ENCODE measurements at regions not wholly inside any gene's neighbourhood (a gene's known extent, or its start where the extent isn't known, plus 50 kb on each side); places are given as distances from the start of the nearest gene placed in this dataset.

GRCh38 chr16:55042556-55043432, 112.1 kb downstream of the IRX5 start:
- ATAC-seq (no peak), DNase-seq (no peak)
- H3K4me1 ChIP-seq = no peaks in the 10 kb centered on the region
- no peaks in the 10 kb centered on the region for H3K36me3 ChIP-seq (ENCODE audit: insufficient read depth in 1 of 2, low read depth in 1 of 2)
- no peak overlapping the region for H3K4me3 ChIP-seq
- 88 to 94% (median 91%) methylated on average over 13 of the region's 13 CpGs for WGBS, 3 donors
- no peak overlapping the region for H3K27ac ChIP-seq
- peaks cover 0 to 5% (median 0%) of the 10 kb centered on the region in 3 donors for H3K27me3 ChIP-seq (ENCODE audit: insufficient read depth in 3 of 3, low read length in 2 of 3)
- no peaks in the 10 kb centered on the region for H3K9me3 ChIP-seq
- intact Hi-C loops (cut with DNase I) = no loop called here
- no peak for TF ChIP-seq CTCF (IDR thresholded peaks at IDR 0.05)

- no peak for ATAC-seq
- DNase-seq = no peak
- Histone ChIP-seq H3K9me3 (no peaks in the 10 kb centered on the region), H3K36me3 (ENCODE audit: insufficient read depth in 1 of 2, low read depth in 1 of 2) (no peaks in the 10 kb centered on the region), H3K4me3 (no peak overlapping the region), H3K27me3 (ENCODE audit: insufficient read depth in 3 of 3, low read length in 2 of 3) (peaks cover 0 to 5% (median 0%) of the 10 kb centered on the region in 3 donors), H3K4me1 (no peaks in the 10 kb centered on the region), H3K27ac (no peak overlapping the region)
- intact Hi-C loops (cut with DNase I) = no loop called here
- TF ChIP-seq CTCF (IDR thresholded peaks at IDR 0.05) = no peak
- 56 to 59% (median 56%) methylated on average over 3 of the region's 3 CpGs for WGBS, 3 donors
Measured at GRCh38 chr16:55043499-55043898, 112.8 kb downstream of the IRX5 start.

GRCh38 chr16:55044201-55044975, 113.7 kb downstream of the IRX5 start:
- peaks cover 0 to 5% (median 0%) of the 10 kb centered on the region in 3 donors for H3K27me3 ChIP-seq (ENCODE audit: insufficient read depth in 3 of 3, low read length in 2 of 3)
- H3K4me1 ChIP-seq = no peaks in the 10 kb centered on the region
- H3K9me3 ChIP-seq = no peaks in the 10 kb centered on the region
- DNase-seq (no peak), ATAC-seq (no peak)
- H3K36me3 ChIP-seq (ENCODE audit: insufficient read depth in 1 of 2, low read depth in 1 of 2) = no peaks in the 10 kb centered on the region
- intact Hi-C loops (cut with DNase I) = no loop called here
- 65 to 69% (median 69%) methylated on average over 11 of the region's 11 CpGs for WGBS, 3 donors
- no peak overlapping the region for H3K27ac ChIP-seq
- no peak overlapping the region for H3K4me3 ChIP-seq
- TF ChIP-seq CTCF (IDR thresholded peaks at IDR 0.05) = no peak

- intact Hi-C loops (cut with DNase I) = no loop called here
- TF ChIP-seq CTCF (IDR thresholded peaks at IDR 0.05) = no peak
- Histone ChIP-seq H3K4me1 (no peaks in the 10 kb centered on the region), H3K27me3 (ENCODE audit: insufficient read depth in 3 of 3, low read length in 2 of 3) (peaks cover 0 to 5% (median 0%) of the 10 kb centered on the region in 3 donors), H3K4me3 (no peak overlapping the region), H3K27ac (no peak overlapping the region), H3K36me3 (ENCODE audit: insufficient read depth in 1 of 2, low read depth in 1 of 2) (no peaks in the 10 kb centered on the region), H3K9me3 (no peaks in the 10 kb centered on the region)
- WGBS, 3 donors = 74 to 76% (median 75%) methylated on average over 3 of the region's 3 CpGs
- no peak for DNase-seq
- no peak for ATAC-seq
Measured at GRCh38 chr16:55045329-55045728, 114.7 kb downstream of the IRX5 start.

All from psoas muscle (tissue), 7 donors.